ENCODE measurements at regions not wholly inside any gene's neighbourhood (a gene's known extent, or its start where the extent isn't known, plus 50 kb on each side); places are given as distances from the start of the nearest gene placed in this dataset.

DNA sequence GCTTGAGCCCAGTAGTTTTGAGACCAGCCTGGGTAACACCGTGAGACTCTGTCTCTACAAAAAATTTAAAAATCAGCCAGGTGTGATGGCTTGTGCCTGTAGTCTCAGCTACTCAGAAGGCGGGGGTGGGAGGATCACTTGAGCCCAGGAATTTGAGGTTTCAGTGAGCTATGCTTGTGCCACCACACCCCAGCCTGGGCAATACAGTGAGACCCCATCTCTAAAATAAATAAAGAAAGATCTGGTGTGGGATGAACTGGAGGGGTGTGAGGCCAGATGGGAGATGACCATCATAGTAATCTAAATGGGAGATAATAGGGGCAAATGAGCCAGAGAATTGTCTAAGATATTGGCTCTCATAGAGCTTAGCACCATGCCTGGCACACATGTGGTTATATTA is 60.1 kb upstream of the TRABD2B start:
- Mint-ChIP-seq H3K9me3 (no peaks in the 10 kb centered on the region), H3K36me3 (no peaks in the 10 kb centered on the region), H3K27me3 (ENCODE audit: low read depth in 3 of 3) (peaks cover 1 to 11% (median 7%) of the 10 kb centered on the region in 3 donors), H3K4me1 (peaks cover 8% of the 10 kb centered on the region), H3K27ac (no peak overlapping the region), H3K4me3 (no peak overlapping the region)
- Histone ChIP-seq H3K4me1 (ENCODE audit: control insufficient read depth in 1 of 2, insufficient read depth in 2 of 2, low read length in 2 of 2) (peaks cover 2 to 8% of the 10 kb centered on the region in 2 donors), H3K9ac (ENCODE audit: insufficient read depth, low read length, poor library complexity, severe bottlenecking) (no peak overlapping the region), H3K79me2 (ENCODE audit: insufficient read depth, low read length) (no peaks in the 10 kb centered on the region), H3K4me2 (replicated peaks; ENCODE audit: extremely low read depth, low read length, poor library complexity, severe bottlenecking) (no peak overlapping the region), H3K27ac (ENCODE audit: low read depth in 1 of 2, low read length in 2 of 2) (no peak overlapping the region), H4K20me1 (ENCODE audit: insufficient read depth, low read length) (no peaks in the 10 kb centered on the region), H2AFZ (ENCODE audit: insufficient read depth, low read depth, low read length, poor library complexity, severe bottlenecking) (no peak overlapping the region), H3K36me3 (replicated peaks in 1 of 2; ENCODE audit: control insufficient read depth in 1 of 2, insufficient read depth in 2 of 2, low read length in 2 of 2) (no peaks in the 10 kb centered on the region), H3K27me3 (ENCODE audit: control insufficient read depth in 2 of 2, insufficient read depth in 2 of 2, low read length in 2 of 2) (no peaks in the 10 kb centered on the region), H3K9me3 (replicated peaks in 1 of 2; ENCODE audit: control insufficient read depth in 1 of 2, insufficient read depth in 1 of 2, low read length in 2 of 2) (no peaks in the 10 kb centered on the region), H3K4me3 (replicated peaks in 1 of 3; ENCODE audit: low read depth in 2 of 3, low read length in 3 of 3) (no peak overlapping the region)
- intact Hi-C loops (cut with micrococcal nuclease) = no loop called here
- WGBS (ENCODE audit: insufficient coverage) = 100% methylated on average over 1 of the region's 2 CpGs
- DNase-seq = no peak
- TF ChIP-seq, protein P1, sequence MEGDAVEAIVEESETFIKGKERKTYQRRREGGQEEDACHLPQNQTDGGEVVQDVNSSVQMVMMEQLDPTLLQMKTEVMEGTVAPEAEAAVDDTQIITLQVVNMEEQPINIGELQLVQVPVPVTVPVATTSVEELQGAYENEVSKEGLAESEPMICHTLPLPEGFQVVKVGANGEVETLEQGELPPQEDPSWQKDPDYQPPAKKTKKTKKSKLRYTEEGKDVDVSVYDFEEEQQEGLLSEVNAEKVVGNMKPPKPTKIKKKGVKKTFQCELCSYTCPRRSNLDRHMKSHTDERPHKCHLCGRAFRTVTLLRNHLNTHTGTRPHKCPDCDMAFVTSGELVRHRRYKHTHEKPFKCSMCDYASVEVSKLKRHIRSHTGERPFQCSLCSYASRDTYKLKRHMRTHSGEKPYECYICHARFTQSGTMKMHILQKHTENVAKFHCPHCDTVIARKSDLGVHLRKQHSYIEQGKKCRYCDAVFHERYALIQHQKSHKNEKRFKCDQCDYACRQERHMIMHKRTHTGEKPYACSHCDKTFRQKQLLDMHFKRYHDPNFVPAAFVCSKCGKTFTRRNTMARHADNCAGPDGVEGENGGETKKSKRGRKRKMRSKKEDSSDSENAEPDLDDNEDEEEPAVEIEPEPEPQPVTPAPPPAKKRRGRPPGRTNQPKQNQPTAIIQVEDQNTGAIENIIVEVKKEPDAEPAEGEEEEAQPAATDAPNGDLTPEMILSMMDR (IDR thresholded peaks at IDR 0.05) = no peak

DNA sequence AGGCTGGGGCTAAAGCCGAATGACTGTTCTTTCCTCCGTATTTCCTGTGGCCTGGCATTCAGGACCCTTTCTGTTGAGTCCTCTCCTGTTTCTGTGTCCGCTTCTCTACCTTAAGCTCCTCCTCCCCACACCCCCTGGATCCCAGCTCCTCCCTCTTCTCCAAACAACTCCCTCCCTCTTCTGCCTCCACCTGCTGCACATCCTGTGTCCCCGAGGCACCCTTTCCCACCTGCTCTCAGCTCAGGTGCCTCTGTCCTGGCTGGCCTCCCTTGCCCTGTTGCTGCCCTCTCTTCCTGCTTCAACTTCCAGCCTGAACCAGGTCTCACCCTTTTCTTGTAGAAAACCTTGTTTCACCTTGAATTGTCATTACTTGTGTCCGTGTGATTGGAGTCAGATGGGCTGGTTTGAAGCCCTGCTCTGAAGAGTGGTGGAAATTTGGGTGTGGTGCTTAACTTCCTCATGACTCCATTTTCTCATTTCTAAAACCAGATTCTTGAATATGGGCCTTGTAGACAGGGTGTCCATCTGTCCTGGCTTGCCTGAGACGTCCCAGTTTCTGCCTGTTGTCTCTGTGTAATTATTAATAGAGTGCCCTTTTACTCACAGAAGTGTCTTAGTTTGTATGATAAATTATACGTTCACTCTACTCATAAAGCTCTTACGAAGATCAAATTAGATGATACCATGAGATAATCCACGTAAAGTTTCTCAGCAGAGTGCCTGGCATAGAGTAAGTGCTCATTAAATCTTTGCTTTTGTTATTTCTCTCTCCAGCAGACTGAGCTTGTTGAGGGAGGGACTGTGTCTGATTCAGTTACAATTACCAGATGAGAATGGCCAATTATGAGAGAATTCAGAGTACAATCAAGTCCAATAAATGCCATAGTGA is 58.9 kb upstream of the TRABD2B start:
- H3K79me2 ChIP-seq (ENCODE audit: insufficient read depth, low read length) = no peaks in the 10 kb centered on the region
- H3K9ac ChIP-seq (ENCODE audit: insufficient read depth, low read length, poor library complexity, severe bottlenecking) = no peak overlapping the region
- Mint-ChIP-seq H3K36me3 (no peaks in the 10 kb centered on the region), H3K9me3 (no peaks in the 10 kb centered on the region), H3K4me1 (no peaks in the 10 kb centered on the region), H3K27ac (peak overlapping the region in 2 of 7 donors; percentile 21 to 40), H3K27me3 (ENCODE audit: low read depth in 3 of 3) (peaks cover 1 to 14% (median 13%) of the 10 kb centered on the region in 3 donors), H3K4me3 (peak overlapping the region in 1 of 2 donors; percentile 13)
- H4K20me1 ChIP-seq (ENCODE audit: insufficient read depth, low read length) = no peaks in the 10 kb centered on the region
- intact Hi-C loops (cut with micrococcal nuclease) = no loop called here
- TF ChIP-seq, protein P1 (IDR thresholded peaks at IDR 0.05) = no peak
- no peaks in the 10 kb centered on the region for H3K36me3 ChIP-seq (replicated peaks in 1 of 2; ENCODE audit: control insufficient read depth in 1 of 2, insufficient read depth in 2 of 2, low read length in 2 of 2)
- H3K27me3 ChIP-seq (ENCODE audit: control insufficient read depth in 2 of 2, insufficient read depth in 2 of 2, low read length in 2 of 2) = no peaks in the 10 kb centered on the region
- no peak overlapping the region for H3K27ac ChIP-seq (ENCODE audit: low read depth in 1 of 2, low read length in 2 of 2)
- 79% methylated on average over 4 of the region's 9 CpGs for WGBS (ENCODE audit: insufficient coverage)
- H3K4me3 ChIP-seq (replicated peaks in 1 of 3; ENCODE audit: low read depth in 2 of 3, low read length in 3 of 3) = no peak overlapping the region
- H3K4me2 ChIP-seq (replicated peaks; ENCODE audit: extremely low read depth, low read length, poor library complexity, severe bottlenecking) = no peak overlapping the region
- H3K4me1 ChIP-seq (ENCODE audit: control insufficient read depth in 1 of 2, insufficient read depth in 2 of 2, low read length in 2 of 2) = no peaks in the 10 kb centered on the region
- H2AFZ ChIP-seq (ENCODE audit: insufficient read depth, low read depth, low read length, poor library complexity, severe bottlenecking) = no peak overlapping the region
- H3K9me3 ChIP-seq (replicated peaks in 1 of 2; ENCODE audit: control insufficient read depth in 1 of 2, insufficient read depth in 1 of 2, low read length in 2 of 2) = no peaks in the 10 kb centered on the region
- no peak for DNase-seq

All from CD14-positive monocyte (primary cell).